MCF 10A (cell line): ENCODE measurements at regions not wholly inside any gene's neighbourhood (a gene's known extent, or its start where the extent isn't known, plus 50 kb on each side); places are given as distances from the start of the nearest gene placed in this dataset.

ENCODE experiments used
- BruUV-seq: library from RNA; stranded (reverse); fragments of 400-500 nt; replicated peaks from 2 replicates; lab custom pipeline; 2021; lab: Mats Ljungman, UMichigan
- CTCF ChIA-PET: fragments of 300-600 bp; sonication (Branson Sonifier 250); formaldehyde crosslinking; extraction: SDS; loops from one replicate; lab custom pipeline; 2021; ENCODE audit warnings: antibody characterized with exemption, inconsistent platforms; lab: Yijun Ruan, JAX
- POLR2A ChIA-PET: fragments of 300-600, 350-650 bp; sonication (Branson Sonifier 250); formaldehyde crosslinking; extraction: SDS; loops from one replicate; lab custom pipeline; 2020; ENCODE audit warnings: antibody characterized with exemption, inconsistent platforms; lab: Yijun Ruan, JAX
- DNase-seq: peaks from one replicate; pipeline ENCODE4 v3.0.0-alpha.2; 2018; ENCODE audit not compliant: unreplicated experiment
- H3K27ac Mint-ChIP-seq: one replicate; pipeline ENCODE4 v1.8.0; 2022; ENCODE audit warnings: mild to moderate bottlenecking, low read depth, mixed read lengths; ENCODE audit not compliant: unreplicated experiment
- H3K27me3 Mint-ChIP-seq: one replicate; pipeline ENCODE4 v1.8.0; 2022; ENCODE audit warnings: mixed read lengths; ENCODE audit not compliant: insufficient read depth, unreplicated experiment
- H3K36me3 Mint-ChIP-seq: one replicate; pipeline ENCODE4 v1.8.0; 2022; ENCODE audit warnings: mild to moderate bottlenecking, moderate library complexity, mixed read lengths; ENCODE audit not compliant: insufficient read depth, unreplicated experiment
- H3K4me1 Mint-ChIP-seq: one replicate; pipeline ENCODE4 v1.8.0; 2022; ENCODE audit warnings: mixed read lengths; ENCODE audit not compliant: insufficient read depth, unreplicated experiment
- H3K4me3 Mint-ChIP-seq: one replicate; pipeline ENCODE4 v1.8.0; 2022; ENCODE audit warnings: mild to moderate bottlenecking, moderate library complexity, mixed read lengths; ENCODE audit not compliant: unreplicated experiment
- H3K9me3 Mint-ChIP-seq: one replicate; pipeline ENCODE4 v1.8.0; 2022; ENCODE audit warnings: mixed read lengths; ENCODE audit not compliant: unreplicated experiment
- CTCF ChIP-seq: fragments of 200-600 bp; IDR thresholded peaks from one replicate; pipeline ENCODE4 v1.8.0; 2022; ENCODE audit warnings: antibody characterized with exemption, mild to moderate bottlenecking; ENCODE audit not compliant: unreplicated experiment
- intact Hi-C: fragments of 100-400 bp; cut with micrococcal nuclease; formaldehyde crosslinking; loops from 2 replicates; pipeline ENCODE4 v1.14.1; 2022

GRCh38 chr10:43897765-43898419, 249.2 kb upstream of the ZNF32 start:
- H3K9me3 Mint-ChIP-seq = peaks cover 16% of the 10 kb centered on the region
- BruUV-seq = no TSS peak

GRCh38 chr10:43892062-43892770, 243.5 kb upstream of the ZNF32 start:
- intact Hi-C loops = no loop called here
- Mint-ChIP-seq H3K9me3 (peaks cover 11% of the 10 kb centered on the region), H3K36me3 (no peaks in the 10 kb centered on the region), H3K27ac (no peak overlapping the region), H3K4me1 (peaks cover 6% of the 10 kb centered on the region), H3K4me3 (no peak overlapping the region), H3K27me3 (peaks cover 16% of the 10 kb centered on the region)
- CTCF ChIA-PET = no interaction called here
- peak; percentile 8 for DNase-seq
- no TSS peak for BruUV-seq
- TF ChIP-seq CTCF = no peak
- POLR2A ChIA-PET = interaction anchor here (0.6 kb wide), 1 partner anchor 245 kb away, joined by 3 read pairs; no protein-coding TSS in a partner anchor

More at GRCh38 chr10:43897765-43898419, 249.2 kb upstream of the ZNF32 start:
- no peak for TF ChIP-seq CTCF
- intact Hi-C loops = no loop called here
- Mint-ChIP-seq H3K36me3 (no peaks in the 10 kb centered on the region), H3K27ac (no peak overlapping the region), H3K4me3 (no peak overlapping the region), H3K27me3 (peaks cover 16% of the 10 kb centered on the region), H3K4me1 (no peaks in the 10 kb centered on the region)
- ChIA-PET CTCF (no interaction called here), POLR2A (no interaction called here)
- DNase-seq = no peak

- Mint-ChIP-seq H3K27me3 (peaks cover 16% of the 10 kb centered on the region), H3K4me1 (peaks cover 6% of the 10 kb centered on the region), H3K9me3 (peaks cover 1% of the 10 kb centered on the region), H3K27ac (no peak overlapping the region), H3K4me3 (no peak overlapping the region), H3K36me3 (peaks cover 6% of the 10 kb centered on the region)
- no peak for DNase-seq
- no peak for TF ChIP-seq CTCF
- CTCF ChIA-PET = no interaction called here
- POLR2A ChIA-PET = no interaction called here
- intact Hi-C loops = no loop called here
- BruUV-seq = no TSS peak
Measured at GRCh38 chr10:43891241-43891640, 242.6 kb upstream of the ZNF32 start.

DNA sequence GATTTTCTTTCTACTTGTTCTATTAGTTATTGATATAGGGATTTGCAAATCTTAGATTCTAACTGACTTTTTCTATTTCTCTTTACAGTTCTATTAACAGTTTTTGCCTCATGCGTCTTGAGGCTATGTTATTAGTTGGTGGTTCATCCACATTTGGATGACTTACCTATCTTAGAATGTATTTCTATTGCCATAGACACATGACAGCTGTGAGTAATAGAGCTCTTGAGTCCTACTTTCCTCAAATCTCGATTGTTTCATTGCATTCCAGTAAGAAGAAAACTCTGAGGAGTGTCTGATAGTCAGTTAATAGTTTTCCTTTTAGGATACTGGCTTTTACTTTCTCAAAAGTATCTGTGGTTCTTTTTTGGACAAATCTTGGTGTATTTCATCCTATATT, 241.4 kb upstream of the ZNF32 start:
- DNase-seq = peak; percentile 5
- no peak overlapping the region for H3K4me3 Mint-ChIP-seq
- POLR2A ChIA-PET = no interaction called here

More for the DNA sequence above, 241.4 kb upstream of the ZNF32 start:
- BruUV-seq = no TSS peak
- CTCF ChIA-PET = interaction anchor here (0.7 kb wide), 1 partner anchor 38 kb away, joined by 3 read pairs; no protein-coding TSS in a partner anchor
- intact Hi-C loops = no loop called here
- H3K27me3 Mint-ChIP-seq = peaks cover 4% of the 10 kb centered on the region
- H3K27ac Mint-ChIP-seq = no peak overlapping the region
- H3K9me3 Mint-ChIP-seq = no peaks in the 10 kb centered on the region
- peaks cover 6% of the 10 kb centered on the region for H3K4me1 Mint-ChIP-seq
- TF ChIP-seq CTCF = no peak
- H3K36me3 Mint-ChIP-seq = peaks cover 6% of the 10 kb centered on the region
